GM23248 (cell line): ENCODE measurements at regions not wholly inside any gene's neighbourhood (a gene's known extent, or its start where the extent isn't known, plus 50 kb on each side); places are given as distances from the start of the nearest gene placed in this dataset.

Experiments used
- EZH2 ChIP-seq: fragments of 200-600 bp; sonication (generic); IDR thresholded peaks from 2 replicates; pipeline ENCODE4 v1.6.1; 2018; ENCODE audit warnings: antibody characterized with exemption, mild to moderate bottlenecking; ENCODE audit not compliant: insufficient read depth, poor library complexity, severe bottlenecking
- EZH2phosphoT487 ChIP-seq: fragments of 200-600 bp; sonication (generic); IDR thresholded peaks from 2 replicates; pipeline ENCODE4 v1.6.1; 2018; ENCODE audit warnings: antibody characterized with exemption, moderate library complexity, mild to moderate bottlenecking, low read depth; ENCODE audit not compliant: insufficient read depth

GRCh38 chr4:96698831-96699230 is 858.9 kb downstream of the PDHA2 start:
- TF ChIP-seq EZH2 = no peak
- TF ChIP-seq EZH2phosphoT487 = no peak
